OCI-LY1 (cell line): ENCODE measurements at regions not wholly inside any gene's neighbourhood (a gene's known extent, or its start where the extent isn't known, plus 50 kb on each side); places are given as distances from the start of the nearest gene placed in this dataset.

Experiments used
- CTCF ChIP-seq: fragments of 200-600 bp; sonication (generic), shearing (Covaris generic); IDR thresholded peaks from 2 replicates; pipeline ENCODE4 v1.5.1; 2017; ENCODE audit warnings: mild to moderate bottlenecking, antibody characterized with exemption, low read length, moderate library complexity, mixed read lengths
- EZH2 ChIP-seq: fragments of 200-600 bp; sonication (generic), shearing (Covaris generic); IDR thresholded peaks from 2 replicates; pipeline ENCODE4 v1.8.0; 2017; ENCODE audit warnings: borderline replicate concordance, mixed run types, mild to moderate bottlenecking, antibody characterized with exemption, low read length, moderate library complexity, mixed read lengths

- no peak for TF ChIP-seq CTCF
- no peak for TF ChIP-seq EZH2
Measured at GRCh38 chr6:25222006-25222678, 57.0 kb upstream of the CARMIL1 start.
